ENCODE measurements at regions not wholly inside any gene's neighbourhood (a gene's known extent, or its start where the extent isn't known, plus 50 kb on each side); places are given as distances from the start of the nearest gene placed in this dataset.
"Not testable (repeated sequence)": the region's sequence is repeated elsewhere in the genome, so short reads cannot be mapped to it uniquely, and the experiment has no call there.

DNA sequence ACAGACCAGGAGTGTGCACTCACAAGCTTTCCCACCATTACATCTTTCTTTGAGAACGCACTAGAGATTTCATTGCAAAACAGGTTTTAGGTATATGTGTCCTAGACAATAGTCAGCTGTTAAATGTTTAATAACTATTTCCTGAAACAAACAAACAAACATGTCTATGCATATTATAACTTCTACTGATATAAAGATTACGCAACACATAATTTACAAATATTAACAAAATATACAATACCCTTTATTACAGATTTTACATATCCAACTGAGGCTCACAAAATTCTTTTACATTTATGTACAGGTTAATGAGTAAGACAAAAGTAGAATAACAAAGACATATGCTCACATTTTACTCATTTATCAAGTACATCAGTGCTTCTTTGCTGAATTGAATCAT lies 1554.0 kb upstream of the PCDH10 start:
- no peak for DNase-seq

DNA sequence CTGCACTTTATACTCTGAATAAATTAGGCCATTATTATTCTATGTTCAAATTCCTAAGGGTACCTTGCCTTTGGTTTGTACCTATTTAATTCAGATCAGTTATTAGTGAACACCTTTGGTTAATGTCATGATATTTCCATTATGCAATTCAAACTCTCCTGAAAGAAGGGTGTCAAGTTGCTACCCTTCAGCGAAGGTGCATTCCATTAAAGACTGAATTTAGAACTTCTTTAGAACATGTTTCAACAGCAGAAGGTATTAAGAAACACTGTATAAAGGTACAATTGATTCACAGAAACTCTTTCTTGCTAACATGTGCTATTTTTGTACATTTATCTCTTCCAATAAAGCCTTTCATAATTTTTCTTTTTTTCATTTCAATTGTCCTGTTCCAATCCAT lies 1545.4 kb upstream of the PCDH10 start:
- no peak for DNase-seq

- DNase-seq: no peak
These were observed 1540.1 kb upstream of the PCDH10 start for GRCh38 chr4:131609039-131609438.

DNA sequence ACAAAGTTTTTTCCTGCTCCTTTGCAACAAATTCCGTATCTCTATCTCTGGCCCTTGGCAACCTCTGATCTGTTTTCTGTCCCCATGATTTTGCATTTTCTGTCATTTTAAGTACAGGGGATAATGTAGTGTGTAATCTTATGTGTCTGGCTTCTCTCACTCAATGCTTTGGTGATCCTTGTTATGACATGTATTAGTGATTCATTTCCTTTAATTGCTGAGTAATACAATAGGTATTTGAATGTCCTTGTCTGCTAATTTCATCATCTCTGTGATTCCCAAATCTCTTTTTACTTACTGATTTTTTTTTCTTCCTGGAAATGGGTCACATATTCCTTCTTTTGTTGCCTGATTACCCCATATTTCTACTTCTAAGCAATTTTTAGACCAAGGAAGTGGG lies 1538.6 kb upstream of the PCDH10 start:
- not testable (repeated sequence) for DNase-seq

- no peak for DNase-seq
These were observed 1535.8 kb upstream of the PCDH10 start for GRCh38 chr4:131613086-131613823.

DNA sequence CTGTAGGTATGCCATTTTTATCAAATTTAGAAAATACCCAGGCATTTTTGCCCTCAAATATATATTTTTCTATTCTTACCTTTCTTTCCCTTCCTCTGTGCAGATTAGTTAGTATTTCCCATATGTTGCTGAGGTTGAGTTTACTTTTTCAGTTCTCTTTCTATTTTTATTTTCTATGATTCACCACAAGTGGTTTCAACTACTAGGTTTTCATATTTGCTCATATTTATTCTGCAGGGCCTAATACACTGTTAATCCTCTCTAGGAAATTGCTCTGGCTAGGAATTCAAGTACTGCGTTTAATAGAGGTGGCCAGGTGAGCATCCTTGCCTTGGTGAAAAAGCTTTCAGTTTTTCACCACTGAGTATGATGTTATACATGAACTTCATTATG lies 1535.3 kb upstream of the PCDH10 start:
- DNase-seq: no peak

DNA sequence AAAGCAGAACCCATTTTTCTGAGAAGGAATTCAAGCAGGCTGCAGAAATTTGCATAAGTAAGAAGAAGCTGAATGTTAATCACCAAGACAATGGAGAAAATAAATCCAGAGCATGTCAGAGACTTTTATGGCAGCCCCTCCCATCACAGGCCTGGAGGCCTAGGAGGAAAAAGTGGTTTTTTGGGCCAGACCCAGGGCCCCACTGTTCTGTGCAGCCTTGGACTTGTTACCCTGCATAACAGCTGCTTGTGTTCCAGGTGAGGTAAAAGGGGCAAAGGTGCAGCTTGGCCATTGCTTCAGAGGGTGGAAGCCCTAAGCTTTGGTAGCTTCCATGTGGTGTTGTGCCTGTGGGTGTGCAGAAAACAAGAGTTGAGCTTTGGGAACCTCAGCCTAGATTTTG lies 1516.2 kb upstream of the PCDH10 start:
- DNase-seq: no peak

GRCh38 chr4:131635191-131635590 lies 1513.9 kb upstream of the PCDH10 start:
- DNase-seq: no peak

GRCh38 chr4:131638781-131639180 lies 1510.3 kb upstream of the PCDH10 start:
- no peak for DNase-seq

- no peak for DNase-seq
These were observed 1504.5 kb upstream of the PCDH10 start for GRCh38 chr4:131644619-131645018.

DNA sequence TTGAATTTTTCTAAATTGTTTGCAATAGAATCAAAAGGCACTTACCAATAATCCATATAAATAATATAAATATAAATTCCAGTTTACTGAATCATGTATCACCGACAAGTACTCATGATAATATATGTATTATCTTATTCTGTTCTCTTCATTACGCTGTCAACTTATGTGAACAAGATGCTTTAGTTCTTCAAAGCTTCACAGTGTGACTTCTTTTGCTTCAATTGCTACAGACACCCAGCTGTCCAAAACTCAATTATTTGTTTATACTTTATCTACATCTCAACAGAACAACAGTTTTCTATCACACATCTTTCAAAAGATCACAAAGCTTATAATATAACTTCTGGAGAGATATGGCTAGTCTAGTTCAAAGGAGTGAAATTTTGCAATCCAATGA lies 1499.9 kb upstream of the PCDH10 start:
- DNase-seq: no peak

DNA sequence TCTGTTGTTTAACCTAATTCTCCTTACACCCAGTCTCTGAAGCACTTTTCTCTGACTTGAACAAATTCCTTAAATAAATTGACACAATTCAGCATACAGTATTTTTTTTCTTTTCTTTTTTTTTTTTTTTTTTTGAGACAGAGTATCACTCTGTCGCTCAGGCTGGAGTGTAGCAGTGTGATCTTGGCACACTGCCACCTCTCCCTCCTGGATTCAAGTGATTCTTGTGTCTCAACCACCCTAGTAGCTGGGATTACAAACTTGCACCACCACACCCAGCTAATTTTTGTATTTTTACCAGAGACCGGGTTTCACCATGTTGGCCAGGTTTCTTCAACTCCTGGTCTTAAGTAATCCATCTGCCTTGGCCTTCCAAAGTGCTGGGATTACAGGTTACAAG lies 1498.1 kb upstream of the PCDH10 start:
- no peak for DNase-seq

DNA sequence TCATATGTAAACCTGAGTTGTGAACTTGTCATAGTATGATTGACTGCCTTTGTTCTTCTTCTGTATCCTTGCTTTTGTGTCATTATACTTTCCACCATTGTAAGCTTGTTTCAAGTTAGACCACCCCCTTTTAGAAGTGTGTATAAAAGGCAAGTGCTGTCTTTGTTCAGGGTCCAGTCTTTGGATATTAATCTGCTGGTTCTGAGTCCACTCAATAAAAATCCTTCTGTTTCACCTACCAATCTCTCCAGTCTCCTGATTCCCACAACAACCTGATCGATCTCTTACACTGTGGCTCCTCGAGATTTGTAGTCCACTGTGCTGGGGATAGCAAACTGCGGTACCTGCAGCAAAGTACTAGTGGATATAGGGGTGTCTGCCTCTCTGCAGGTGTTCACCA lies 1465.8 kb upstream of the PCDH10 start:
- not testable (repeated sequence) for DNase-seq

DNA sequence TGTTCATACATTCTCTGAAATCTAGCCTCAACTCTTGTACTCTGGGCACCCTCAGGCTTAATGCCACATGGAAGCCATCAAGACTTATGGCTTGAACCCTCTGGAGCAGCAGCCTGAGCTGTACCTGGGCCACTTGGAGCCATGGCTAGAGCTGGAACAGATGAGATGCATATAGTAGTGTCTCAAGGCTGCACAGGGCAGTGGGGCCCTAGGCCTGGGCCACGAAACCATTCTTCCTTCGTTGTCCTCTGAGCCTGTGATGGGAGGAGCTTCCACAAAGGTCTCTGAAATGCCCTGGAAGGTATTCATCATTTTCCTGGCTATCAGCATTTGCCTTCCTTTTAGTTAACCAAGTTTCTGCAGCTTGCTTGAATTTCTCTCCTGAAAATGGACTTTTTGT lies 1427.2 kb upstream of the PCDH10 start:
- no peak for DNase-seq

DNA sequence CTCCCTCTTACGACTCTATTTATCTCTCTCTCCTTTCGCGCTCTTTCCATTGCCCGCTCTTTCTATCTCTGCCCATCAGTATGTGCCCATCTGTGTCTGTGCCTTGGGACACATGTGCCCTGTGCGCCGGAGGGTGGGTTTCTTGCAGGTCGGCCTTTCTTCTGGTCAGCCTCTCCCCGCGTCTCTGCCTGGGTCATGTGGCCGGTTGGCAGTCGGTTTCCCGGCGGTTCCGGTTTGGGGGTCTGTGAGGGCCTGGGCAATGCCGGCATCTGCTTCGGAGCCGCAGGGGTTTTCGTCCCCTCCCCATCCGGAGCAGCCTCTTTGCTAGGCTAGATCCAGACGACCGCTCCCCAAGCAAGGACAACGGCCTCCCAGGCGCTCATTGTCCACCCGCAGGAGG lies 1426.0 kb upstream of the PCDH10 start:
- not testable (repeated sequence) for DNase-seq

- DNase-seq: peak in 3 of 5 donors; percentile 17 to 29 (median 27)
These were observed 1424.2 kb upstream of the PCDH10 start for GRCh38 chr4:131724847-131725246.

- not testable (repeated sequence) for DNase-seq
These were observed 1423.6 kb upstream of the PCDH10 start for GRCh38 chr4:131725521-131725920.

DNA sequence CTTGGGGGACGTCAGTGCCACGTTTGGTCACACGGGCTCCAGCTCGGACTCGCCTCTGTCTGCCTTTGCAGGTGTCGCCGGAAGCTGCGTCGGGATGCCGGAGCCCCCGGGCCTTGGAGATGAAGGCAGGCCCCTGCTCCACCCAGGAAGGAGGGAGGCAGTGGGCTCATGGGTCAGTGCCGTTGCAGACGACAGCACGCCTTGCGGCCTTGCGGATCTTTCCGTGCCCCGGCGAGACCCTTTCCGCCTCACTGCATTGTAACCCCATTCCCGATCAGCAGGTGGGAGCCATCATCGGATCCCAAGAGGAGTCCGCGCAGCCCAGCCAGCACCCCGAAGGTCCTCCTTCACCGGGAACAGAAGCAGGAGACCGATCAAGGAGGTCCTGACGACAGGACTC lies 1422.2 kb upstream of the PCDH10 start:
- DNase-seq: not testable (repeated sequence)

- DNase-seq: not testable (repeated sequence)
These were observed 1421.7 kb upstream of the PCDH10 start for GRCh38 chr4:131727418-131727817.

GRCh38 chr4:131729205-131729604 lies 1419.9 kb upstream of the PCDH10 start:
- DNase-seq: not testable (repeated sequence)

DNA sequence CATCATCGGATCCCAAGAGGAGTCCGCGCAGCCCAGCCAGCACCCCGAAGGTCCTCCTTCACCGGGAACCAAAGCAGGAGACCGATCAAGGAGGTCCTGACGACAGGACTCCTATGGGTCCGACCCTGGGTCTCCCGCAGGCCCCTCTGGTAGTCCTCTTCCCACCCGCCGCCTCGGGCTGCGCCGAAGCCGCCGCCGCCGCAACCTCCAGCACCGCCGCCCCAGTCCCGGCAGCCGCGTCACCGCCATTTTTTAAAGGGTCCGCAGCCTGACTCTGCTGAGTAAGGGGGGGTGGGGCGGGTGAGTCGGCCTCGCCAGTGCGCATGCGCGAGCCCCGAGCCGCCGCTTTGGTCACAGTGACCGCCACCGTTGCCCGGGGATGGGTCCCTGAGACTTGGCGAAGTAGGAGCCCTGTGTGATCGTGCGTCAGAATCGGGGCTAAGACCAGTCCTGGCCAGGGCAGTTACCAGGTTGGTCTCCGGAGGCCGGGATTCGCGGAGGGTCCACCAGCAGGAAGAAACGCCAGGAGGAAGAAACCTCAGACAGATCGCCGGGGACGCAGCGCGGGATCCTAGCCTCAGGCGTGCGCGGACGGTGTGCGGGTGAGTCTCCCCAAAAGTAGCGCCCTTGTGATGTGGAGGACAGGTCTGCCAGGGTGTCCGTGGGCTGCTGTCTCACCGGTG lies 1419.2 kb upstream of the PCDH10 start:
- not testable (repeated sequence) for DNase-seq

GRCh38 chr4:131730574-131730973 lies 1418.5 kb upstream of the PCDH10 start:
- DNase-seq: not testable (repeated sequence)

DNA sequence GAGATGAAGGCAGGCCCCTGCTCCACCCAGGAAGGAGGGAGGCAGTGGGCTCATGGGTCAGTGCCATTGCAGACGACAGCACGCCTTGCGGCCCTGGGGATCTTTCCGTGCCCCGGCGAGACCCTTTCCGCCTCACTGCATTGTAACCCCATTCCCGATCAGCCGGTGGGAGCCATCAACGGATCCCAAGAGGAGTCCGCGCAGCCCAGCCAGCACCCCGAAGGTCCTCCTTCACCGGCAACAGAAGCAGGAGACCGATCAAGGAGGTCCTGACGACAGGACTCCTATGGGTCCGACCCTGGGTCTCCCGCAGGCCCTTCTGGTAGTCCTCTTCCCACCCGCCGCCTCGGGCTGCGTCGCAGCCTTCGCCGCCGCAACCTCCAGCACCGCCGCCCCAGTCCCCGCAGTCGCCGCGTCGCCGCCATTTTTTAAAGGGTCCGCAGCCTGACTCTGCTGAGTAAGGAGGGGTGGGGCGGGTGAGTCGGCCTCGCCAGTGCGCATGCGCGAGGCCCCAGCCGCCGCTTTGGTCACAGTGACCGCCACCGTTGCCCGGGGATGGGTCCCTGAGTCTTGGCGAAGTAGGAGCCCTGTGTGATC lies 1417.0 kb upstream of the PCDH10 start:
- peak in 1 of 5 donors; percentile 17 for DNase-seq

- not testable (repeated sequence) for DNase-seq
These were observed 1414.8 kb upstream of the PCDH10 start for GRCh38 chr4:131734321-131734720.

Measured in T-helper 1 cell (primary cell).